ENCODE measurements at regions not wholly inside any gene's neighbourhood (a gene's known extent, or its start where the extent isn't known, plus 50 kb on each side); places are given as distances from the start of the nearest gene placed in this dataset.
A peak's percentile ranks its signal among the peaks of the same experiment; 100 is the strongest.

DNA sequence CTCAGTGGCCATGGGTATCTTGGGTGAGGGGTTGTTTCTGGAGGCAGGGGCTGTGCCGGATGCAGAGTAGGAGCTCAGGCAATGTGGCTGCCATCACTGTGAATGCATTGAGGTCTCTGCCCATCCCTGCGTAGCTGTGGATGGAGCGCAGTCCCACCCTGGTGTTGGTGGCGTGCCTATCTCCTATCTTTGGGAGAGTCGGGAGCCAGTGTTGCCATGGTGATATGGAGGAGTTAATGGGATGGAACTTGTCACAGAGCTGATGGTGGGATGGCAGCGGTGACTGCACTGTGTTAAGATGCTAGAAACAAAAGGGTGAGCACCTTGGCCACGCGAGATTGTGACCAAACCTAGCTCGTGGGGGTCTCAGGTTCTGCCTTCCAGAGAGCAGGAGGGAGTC lies 197.3 kb downstream of the MELK start:
- Histone ChIP-seq H3K9me2 (replicated peaks; ENCODE audit: insufficient read depth) (no peaks in the 10 kb centered on the region), H3K79me2 (no peaks in the 10 kb centered on the region), H3K4me2 (no peak overlapping the region), H4K20me1 (ENCODE audit: insufficient read depth, poor library complexity, severe bottlenecking) (no peaks in the 10 kb centered on the region), H3K27me3 (peaks cover 21% of the 10 kb centered on the region), H3K9me3 (ENCODE audit: low read depth) (no peaks in the 10 kb centered on the region), H3K4me1 (ENCODE audit: insufficient read depth) (no peaks in the 10 kb centered on the region), H3K4me3 (no peak overlapping the region), H2AFZ (no peak overlapping the region), H3K36me3 (replicated peaks; ENCODE audit: insufficient read depth, low read depth) (no peaks in the 10 kb centered on the region), H3K27ac (no peak overlapping the region)
- 83% methylated on average over 9 of the region's 9 CpGs for WGBS (ENCODE audit: low lambda C conversion rate, missing lambda C conversion rate)
- TF ChIP-seq, protein P1, sequence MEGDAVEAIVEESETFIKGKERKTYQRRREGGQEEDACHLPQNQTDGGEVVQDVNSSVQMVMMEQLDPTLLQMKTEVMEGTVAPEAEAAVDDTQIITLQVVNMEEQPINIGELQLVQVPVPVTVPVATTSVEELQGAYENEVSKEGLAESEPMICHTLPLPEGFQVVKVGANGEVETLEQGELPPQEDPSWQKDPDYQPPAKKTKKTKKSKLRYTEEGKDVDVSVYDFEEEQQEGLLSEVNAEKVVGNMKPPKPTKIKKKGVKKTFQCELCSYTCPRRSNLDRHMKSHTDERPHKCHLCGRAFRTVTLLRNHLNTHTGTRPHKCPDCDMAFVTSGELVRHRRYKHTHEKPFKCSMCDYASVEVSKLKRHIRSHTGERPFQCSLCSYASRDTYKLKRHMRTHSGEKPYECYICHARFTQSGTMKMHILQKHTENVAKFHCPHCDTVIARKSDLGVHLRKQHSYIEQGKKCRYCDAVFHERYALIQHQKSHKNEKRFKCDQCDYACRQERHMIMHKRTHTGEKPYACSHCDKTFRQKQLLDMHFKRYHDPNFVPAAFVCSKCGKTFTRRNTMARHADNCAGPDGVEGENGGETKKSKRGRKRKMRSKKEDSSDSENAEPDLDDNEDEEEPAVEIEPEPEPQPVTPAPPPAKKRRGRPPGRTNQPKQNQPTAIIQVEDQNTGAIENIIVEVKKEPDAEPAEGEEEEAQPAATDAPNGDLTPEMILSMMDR (IDR thresholded peaks at IDR 0.05; ENCODE audit: poor library complexity): no peak
- TF ChIP-seq EZH2phosphoT487 (IDR thresholded peaks at IDR 0.05; ENCODE audit: low read depth, severe bottlenecking, unreplicated experiment) (no peak), EZH2 (IDR thresholded peaks at IDR 0.05; ENCODE audit: borderline replicate concordance) (no peak)
- DNase-seq (ENCODE audit: low spot score): no peak

DNA sequence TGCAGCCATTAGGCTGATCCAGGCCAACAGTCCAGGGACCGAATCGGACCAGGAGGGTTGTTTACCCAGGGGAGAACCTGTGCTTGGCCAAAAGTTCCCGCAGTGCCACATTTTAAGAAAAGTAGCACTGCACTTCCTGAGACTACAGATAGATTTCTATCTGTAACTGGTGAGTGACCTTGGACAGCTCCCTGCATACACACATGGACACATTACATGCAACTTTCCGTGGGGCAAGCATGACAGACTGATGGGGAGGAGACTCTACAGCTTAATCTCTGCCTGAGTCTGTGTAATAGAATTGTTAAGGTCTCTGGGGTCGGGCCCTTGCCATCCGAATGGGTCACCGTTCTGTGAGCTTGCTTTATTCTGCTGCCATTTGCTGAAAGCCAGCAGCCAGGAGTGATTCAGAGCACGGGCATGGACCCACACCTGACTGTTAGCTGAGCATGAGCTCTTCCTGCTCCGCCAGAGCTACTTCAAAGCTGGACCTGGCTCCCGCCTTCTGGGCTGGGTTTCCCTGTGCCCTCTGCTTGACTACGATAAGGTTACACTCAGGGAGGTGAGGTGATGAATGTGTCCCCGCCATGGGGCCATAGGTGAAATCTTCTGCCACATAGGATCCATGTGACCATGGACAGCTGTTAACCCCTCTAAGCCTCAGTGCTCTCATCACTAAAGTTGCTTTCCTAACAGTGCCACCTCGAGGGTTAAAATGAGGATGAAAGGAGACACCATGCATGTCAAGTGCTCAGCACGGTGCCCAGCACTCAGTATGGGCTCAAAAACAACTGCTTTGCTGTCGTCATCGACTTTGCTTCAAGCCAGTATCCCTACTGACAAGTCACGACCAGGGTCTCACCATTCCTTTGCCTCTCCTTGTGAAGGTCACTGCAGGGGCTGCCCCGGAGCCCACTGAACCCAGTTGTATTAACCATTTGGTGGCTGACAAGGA lies 200.0 kb downstream of the MELK start:
- no peaks in the 10 kb centered on the region for H3K79me2 ChIP-seq
- peak; percentile 52 for DNase-seq (ENCODE audit: low spot score)
- H3K4me3 ChIP-seq: no peak overlapping the region
- H4K20me1 ChIP-seq (ENCODE audit: insufficient read depth, poor library complexity, severe bottlenecking): no peaks in the 10 kb centered on the region
- no peaks in the 10 kb centered on the region for H3K9me3 ChIP-seq (ENCODE audit: low read depth)
- TF ChIP-seq, protein P1 (IDR thresholded peaks at IDR 0.05; ENCODE audit: poor library complexity): no peak
- TF ChIP-seq EZH2phosphoT487 (IDR thresholded peaks at IDR 0.05; ENCODE audit: low read depth, severe bottlenecking, unreplicated experiment) (no peak), EZH2 (IDR thresholded peaks at IDR 0.05; ENCODE audit: borderline replicate concordance) (no peak)
- 51% methylated on average over 18 of the region's 18 CpGs for WGBS (ENCODE audit: low lambda C conversion rate, missing lambda C conversion rate)
- H2AFZ ChIP-seq: no peak overlapping the region
- H3K36me3 ChIP-seq (replicated peaks; ENCODE audit: insufficient read depth, low read depth): no peaks in the 10 kb centered on the region
- no peak overlapping the region for H3K27ac ChIP-seq
- no peak overlapping the region for H3K4me2 ChIP-seq
- H3K9me2 ChIP-seq (replicated peaks; ENCODE audit: insufficient read depth): no peaks in the 10 kb centered on the region
- H3K4me1 ChIP-seq (ENCODE audit: insufficient read depth): no peaks in the 10 kb centered on the region
- peaks cover 14% of the 10 kb centered on the region for H3K27me3 ChIP-seq

DNA sequence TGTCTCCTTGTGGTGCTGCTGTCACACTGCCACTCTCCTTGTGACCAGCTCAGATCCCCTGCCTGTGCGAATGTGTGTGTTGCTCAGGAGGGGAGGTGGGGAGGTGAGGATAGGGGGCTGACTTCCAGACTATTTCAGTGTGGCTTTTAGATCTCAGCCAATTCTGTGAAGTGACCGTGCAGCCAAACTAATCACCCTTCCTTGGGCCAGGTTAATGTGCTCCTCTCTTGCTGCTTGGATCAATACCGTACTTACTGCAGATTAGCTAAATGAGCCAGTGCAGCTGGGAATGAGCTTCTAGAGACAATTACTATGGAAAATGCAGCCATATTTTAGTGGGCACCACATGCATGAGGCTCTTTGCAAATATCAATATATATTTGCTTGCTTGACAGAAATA lies 206.0 kb downstream of the MELK start:
- Histone ChIP-seq H3K27ac (no peak overlapping the region), H3K27me3 (peaks cover 24% of the 10 kb centered on the region), H4K20me1 (ENCODE audit: insufficient read depth, poor library complexity, severe bottlenecking) (no peaks in the 10 kb centered on the region), H3K79me2 (no peaks in the 10 kb centered on the region), H3K9me2 (replicated peaks; ENCODE audit: insufficient read depth) (no peaks in the 10 kb centered on the region), H3K4me2 (no peak overlapping the region), H2AFZ (no peak overlapping the region), H3K36me3 (replicated peaks; ENCODE audit: insufficient read depth, low read depth) (no peaks in the 10 kb centered on the region), H3K9me3 (ENCODE audit: low read depth) (no peaks in the 10 kb centered on the region), H3K4me1 (ENCODE audit: insufficient read depth) (no peaks in the 10 kb centered on the region), H3K4me3 (no peak overlapping the region)
- no peak for DNase-seq (ENCODE audit: low spot score)
- no peak for TF ChIP-seq EZH2 (IDR thresholded peaks at IDR 0.05; ENCODE audit: borderline replicate concordance)
- TF ChIP-seq EZH2phosphoT487 (IDR thresholded peaks at IDR 0.05; ENCODE audit: low read depth, severe bottlenecking, unreplicated experiment): no peak
- TF ChIP-seq, protein P1 (IDR thresholded peaks at IDR 0.05; ENCODE audit: poor library complexity): no peak
- WGBS (ENCODE audit: low lambda C conversion rate, missing lambda C conversion rate): 85% methylated on average over 3 of the region's 3 CpGs

Measured in hepatocyte (in vitro differentiated cells).